GM12878 (cell line): ENCODE measurements at regions not wholly inside any gene's neighbourhood (a gene's known extent, or its start where the extent isn't known, plus 50 kb on each side); places are given as distances from the start of the nearest gene placed in this dataset.

ENCODE experiments used
- ATAC-seq: fragments of 200-7000 bp; cut with Tn5 transposase; 3 replicates; pipeline ENCODE4 v1.9.1; 2020; ENCODE audit warnings: mild to moderate bottlenecking, moderate library complexity
- BruUV-seq: library from RNA; stranded (reverse); fragments of 400-500 nt; replicated peaks from 2 replicates; lab custom pipeline; 2021; lab: Mats Ljungman, UMichigan
- CTCF ChIA-PET: fragments of 300-600 bp; sonication (Branson Sonifier 250); formaldehyde crosslinking; extraction: SDS; loops from one replicate; lab custom pipeline; 2021; ENCODE audit warnings: inconsistent platforms; lab: Yijun Ruan, JAX
- POLR2A ChIA-PET: fragments of 350-600 bp; formaldehyde crosslinking; extraction: SDS; loops from one replicate; lab custom pipeline; 2021; ENCODE audit warnings: inconsistent platforms; lab: Charles Lee
- RAD21 ChIA-PET: fragments of 300-600 bp; sonication (Branson Sonifier 250); formaldehyde crosslinking; loops from one replicate; lab custom pipeline; 2023; ENCODE audit warnings: antibody characterized with exemption; ENCODE audit not compliant: unreplicated experiment; lab: Charles Lee
- SMC1A ChIA-PET: fragments of 300-600 bp; sonication (Branson Sonifier 250); formaldehyde crosslinking; loops from one replicate; lab custom pipeline; 2023; ENCODE audit not compliant: unreplicated experiment, uncharacterized antibody; lab: Charles Lee
- DNase-seq: peaks from one replicate; pipeline ENCODE4 v3.0.0-alpha.2; 2011; ENCODE audit warnings: low read depth, low spot score
- FAIRE-seq: peaks from 3 replicates; lab custom pipeline; 2011; peaks lifted over from hg19 to GRCh38; lab: Jason Lieb, UNC
- H2AFZ ChIP-seq: 2 replicates; pipeline ENCODE4 v1.6.0; 2011; ENCODE audit warnings: low read depth, low read length, control low read depth; ENCODE audit not compliant: control insufficient read depth
- H3K27ac ChIP-seq: 2 replicates; pipeline ENCODE4 v1.5.1; 2011; ENCODE audit warnings: control low read depth; ENCODE audit not compliant: control insufficient read depth, insufficient read depth
- H3K27me3 ChIP-seq, 2 experiments: replicated peaks in 1 of 2; 2 replicates each; pipeline versions ENCODE4 v1.6.0 to v1.6.1; 2011; ENCODE audit warnings: low read length in 1 of 2; ENCODE audit not compliant: control insufficient read depth in 2 of 2, insufficient read depth in 2 of 2
- H3K36me3 ChIP-seq, 2 experiments: 2 replicates each; pipeline ENCODE4 v1.5.1; 2011; ENCODE audit warnings: low read length in 1 of 2; ENCODE audit not compliant: control insufficient read depth in 2 of 2, insufficient read depth in 2 of 2
- H3K4me1 ChIP-seq: 2 replicates; pipeline ENCODE4 v1.6.1; 2011; ENCODE audit warnings: mild to moderate bottlenecking, low read length, moderate library complexity, mixed read lengths; ENCODE audit not compliant: control insufficient read depth, insufficient read depth
- H3K4me2 ChIP-seq: 2 replicates; pipeline ENCODE4 v1.6.0; 2011; ENCODE audit warnings: control low read depth; ENCODE audit not compliant: control insufficient read depth, insufficient read depth
- H3K4me3 ChIP-seq: fragments of 200-600 bp; sonication (generic); 2 replicates; pipeline ENCODE4 v1.5.1; 2016
- H3K79me2 ChIP-seq: 2 replicates; pipeline ENCODE4 v1.6.0; 2011; ENCODE audit warnings: low read length; ENCODE audit not compliant: control insufficient read depth, insufficient read depth
- H3K9ac ChIP-seq: 2 replicates; pipeline ENCODE4 v1.8.0; 2011; ENCODE audit warnings: low read length, control low read depth, mixed read lengths; ENCODE audit not compliant: control insufficient read depth, insufficient read depth
- H3K9me3 ChIP-seq: replicated peaks from 3 replicates; pipeline ENCODE4 v1.5.1; 2011; ENCODE audit warnings: mild to moderate bottlenecking, low read length; ENCODE audit not compliant: control insufficient read depth, insufficient read depth
- H4K20me1 ChIP-seq: 2 replicates; pipeline ENCODE4 v1.6.0; 2011; ENCODE audit not compliant: control insufficient read depth, insufficient read depth
- ATF2 ChIP-seq: IDR thresholded peaks from 2 replicates; pipeline ENCODE4 v1.6.1; 2012; ENCODE audit warnings: low read length, inconsistent platforms
- BCL3 ChIP-seq: IDR thresholded peaks from 2 replicates; pipeline ENCODE4 v1.6.1; 2011; ENCODE audit warnings: borderline replicate concordance, low read depth, mild to moderate bottlenecking, moderate library complexity, low read length; ENCODE audit not compliant: insufficient read depth, poor library complexity, severe bottlenecking
- BHLHE40 ChIP-seq, 2 experiments: fragments of 450-650 bp in 1 of 2; IDR thresholded peaks; 2 replicates each; pipeline ENCODE4 v1.6.1; 2011 to 2017; ENCODE audit warnings: low read depth in 2 of 2, borderline replicate concordance in 1 of 2, improper control_type of control experiment in 1 of 2, low read length in 1 of 2, mild to moderate bottlenecking in 1 of 2
- CHD2 ChIP-seq: IDR thresholded peaks from 2 replicates; pipeline ENCODE4 v1.6.1; 2011; ENCODE audit warnings: low read depth, low read length, improper control_type of control experiment, borderline replicate concordance
- HDGF ChIP-seq: fragments of 450-650 bp; IDR thresholded peaks from 2 replicates; pipeline ENCODE4 v1.6.1; 2016; ENCODE audit warnings: antibody characterized with exemption
- KAT2A ChIP-seq: conservative IDR thresholded peaks from 2 replicates; pipeline ENCODE4 v1.6.1; 2011; ENCODE audit warnings: low read depth, low read length; ENCODE audit not compliant: control insufficient read depth
- MTA2 ChIP-seq: fragments of 450-650 bp; IDR thresholded peaks from 2 replicates; pipeline ENCODE4 v1.6.1; 2016; ENCODE audit warnings: low read depth, mild to moderate bottlenecking, moderate library complexity
- PRDM15 ChIP-seq: fragments of 450-650 bp; formaldehyde crosslinking; IDR thresholded peaks from 2 replicates; pipeline ENCODE4 v1.4.0; 2020; ENCODE audit warnings: mild to moderate bottlenecking, moderate library complexity
- SMAD5 ChIP-seq: IDR thresholded peaks from 2 replicates; pipeline ENCODE4 v1.6.1; 2016; ENCODE audit warnings: antibody characterized with exemption, low read depth
- ZBTB33 ChIP-seq: fragments of 450-650 bp; IDR thresholded peaks from 2 replicates; pipeline ENCODE4 v1.6.1; 2017; ENCODE audit warnings: mild to moderate bottlenecking
- ZZZ3 ChIP-seq: IDR thresholded peaks from 2 replicates; pipeline ENCODE4 v1.6.1; 2011; ENCODE audit warnings: low read depth; ENCODE audit not compliant: control insufficient read depth, insufficient read length
- whole genome bisulfite sequencing: methylation state at CpG from one replicate; pipeline ENCODE4 v1.1.6; 2016; ENCODE audit warnings: low lambda C conversion rate; ENCODE audit not compliant: insufficient replicate concordance, insufficient coverage; ENCODE audit errors: missing lambda C conversion rate; 5-methylcytosine and 5-hydroxymethylcytosine counted together
- in situ Hi-C: fragments of 300-500 bp; cut with MboI; formaldehyde crosslinking; loops from 9 replicates; pipeline ENCODE4 v1.14.3; 2018; ENCODE audit warnings: mixed read lengths
- intact Hi-C: fragments of 100-400 bp; cut with micrococcal nuclease; formaldehyde crosslinking; loops from one replicate; pipeline ENCODE4 v1.14.2; 2022; ENCODE audit not compliant: unreplicated experiment

- no peak for TF ChIP-seq KAT2A
- no peak for TF ChIP-seq BCL3
- no peak for TF ChIP-seq ATF2
- TF ChIP-seq SMAD5, result no peak
- TF ChIP-seq, all 136 proteins: peak for 0
These were observed 199.9 kb upstream of the KCNK2 start (continued) for GRCh38 chr1:214882616-214883015.

- ChIA-PET RAD21 (no interaction called here), CTCF (no interaction called here), POLR2A (no interaction called here), SMC1A (no interaction called here)
- Histone ChIP-seq H3K9me3 (no peaks in the 10 kb centered on the region), H3K4me2 (no peak overlapping the region), H3K27me3 (no peaks in the 10 kb centered on the region), H3K4me3 (no peak overlapping the region), H2AFZ (no peak overlapping the region), H3K9ac (no peak overlapping the region), H3K36me3 (no peaks in the 10 kb centered on the region), H3K4me1 (no peaks in the 10 kb centered on the region), H3K79me2 (no peaks in the 10 kb centered on the region), H3K27ac (no peak overlapping the region), H4K20me1 (no peaks in the 10 kb centered on the region)
- TF ChIP-seq HDGF (no peak), CHD2 (no peak), ATF2 (no peak), ZZZ3 (no peak), BHLHE40 (IDR thresholded peaks at IDR 0.05; ENCODE audit: borderline replicate concordance in 1 of 2, low read depth in 2 of 2, low read length in 1 of 2) (peak in 1 of 2 experiments; percentile 27; a peak in 1 of 4 replicates), PRDM15 (no peak), ZBTB33 (no peak), MTA2 (peak; percentile 45; the same call in 1 of the 2 replicates)
- BruUV-seq, result no TSS peak
- DNase-seq (no peak), ATAC-seq (peak; percentile 73), FAIRE-seq (no peak)
- intact Hi-C loops, result no loop called here
- in situ Hi-C loops, result no loop called here
- WGBS, result 3% methylated on average over 5 of the region's 5 CpGs
These were observed 187.4 kb upstream of the KCNK2 start for GRCh38 chr1:214895011-214895600.
